K562 (cell line): ENCODE measurements at regions not wholly inside any gene's neighbourhood (a gene's known extent, or its start where the extent isn't known, plus 50 kb on each side); places are given as distances from the start of the nearest gene placed in this dataset.
"Not testable (repeated sequence)": the region's sequence is repeated elsewhere in the genome, so short reads cannot be mapped to it uniquely, and the experiment has no call there.

ENCODE experiments used
- ATAC-seq: fragments of 200-7000 bp; cut with Tn5 transposase; 3 replicates; pipeline ENCODE4 v1.9.1; 2020; ENCODE audit warnings: moderate library complexity
- BruUV-seq: library from RNA; stranded (reverse); fragments of 400-500 nt; replicated peaks from 2 replicates; lab custom pipeline; 2021; lab: Mats Ljungman, UMichigan
- CTCF ChIA-PET: fragments of 300-600 bp; formaldehyde crosslinking; extraction: SDS; loops from one replicate; lab custom pipeline; 2021; ENCODE audit warnings: low intra/inter-chr PET ratio; lab: Yijun Ruan, JAX
- POLR2A ChIA-PET: fragments of 300-600, 350-650 bp; sonication (Branson Sonifier 250); formaldehyde crosslinking; extraction: SDS; loops from one replicate; lab custom pipeline; 2021; ENCODE audit warnings: antibody characterized with exemption, inconsistent platforms; lab: Yijun Ruan, JAX
- DNase-seq, 4 experiments: peaks; one replicate each; pipeline versions ENCODE4 v3.0.0 to v3.0.0-alpha.2; 2011 to 2018; ENCODE audit warnings: low spot score in 3 of 4, mixed read lengths in 3 of 4; ENCODE audit errors: extremely low read depth in 1 of 4
- FAIRE-seq: peaks from 2 replicates; lab custom pipeline; 2011; peaks lifted over from hg19 to GRCh38; lab: Jason Lieb, UNC
- H2AFZ ChIP-seq: 2 replicates; pipeline ENCODE4 v1.6.0; 2011; ENCODE audit warnings: low read depth, low read length, control low read depth, inconsistent platforms
- H3K27ac ChIP-seq: fragments of 200-600 bp; 3 replicates; pipeline ENCODE4 v1.8.0; 2011; ENCODE audit warnings: low read depth, mild to moderate bottlenecking, control low read depth, inconsistent platforms, low read length, moderate library complexity, mixed read lengths; ENCODE audit errors: extremely low read depth
- H3K27me3 ChIP-seq, 2 experiments: fragments of 300-600 bp in 1 of 2; 2 replicates in 1 of 2; 3 replicates in 1 of 2; pipeline versions ENCODE4 v1.6.0 to v1.8.0; 2011; ENCODE audit warnings: inconsistent platforms in 2 of 2, low read length in 2 of 2, mild to moderate bottlenecking in 1 of 2, mixed read lengths in 1 of 2, moderate library complexity in 1 of 2; ENCODE audit not compliant: control insufficient read depth in 2 of 2, insufficient read depth in 2 of 2
- H3K36me3 ChIP-seq: fragments of 300-600 bp; 3 replicates; pipeline ENCODE4 v1.8.0; 2011; ENCODE audit warnings: mild to moderate bottlenecking, low read length, inconsistent platforms; ENCODE audit not compliant: control insufficient read depth, insufficient read depth
- H3K4me1 ChIP-seq, 2 experiments: fragments of 200-600 bp in 1 of 2; replicated peaks in 1 of 2; 2 replicates in 1 of 2; 3 replicates in 1 of 2; pipeline versions ENCODE4 v1.5.1 to v1.8.0; 2011; ENCODE audit warnings: inconsistent platforms in 2 of 2, low read length in 2 of 2, mild to moderate bottlenecking in 1 of 2, mixed read lengths in 1 of 2, moderate library complexity in 1 of 2; ENCODE audit not compliant: control insufficient read depth in 2 of 2, insufficient read depth in 2 of 2
- H3K4me2 ChIP-seq: 2 replicates; pipeline ENCODE4 v1.6.1; 2011; ENCODE audit warnings: low read length, control low read depth, inconsistent platforms, mixed read lengths; ENCODE audit not compliant: insufficient read depth
- H3K4me3 ChIP-seq: fragments of 200-600 bp; sonication (generic), shearing (Covaris generic); 2 replicates; pipeline ENCODE4 v1.5.1; 2016; ENCODE audit warnings: control low read depth, inconsistent platforms
- H3K79me2 ChIP-seq: fragments of 200-600 bp; 3 replicates; pipeline ENCODE4 v1.8.0; 2011; ENCODE audit warnings: low read length, inconsistent platforms; ENCODE audit not compliant: control insufficient read depth, insufficient read depth
- H3K9ac ChIP-seq, 2 experiments: 2 replicates each; pipeline versions ENCODE4 v1.6.0 to v1.6.1; 2011; ENCODE audit warnings: low read depth in 2 of 2, low read length in 2 of 2, control low read depth in 1 of 2, inconsistent platforms in 1 of 2, mild to moderate bottlenecking in 1 of 2, mixed read lengths in 1 of 2; ENCODE audit not compliant: insufficient read depth in 1 of 2
- H3K9me1 ChIP-seq: one replicate; pipeline ENCODE4 v1.6.0; 2011; ENCODE audit warnings: inconsistent platforms, mild to moderate bottlenecking, low read length, moderate library complexity; ENCODE audit not compliant: control insufficient read depth, insufficient read depth
- H3K9me3 ChIP-seq: replicated peaks from 2 replicates; pipeline ENCODE4 v1.5.1; 2011; ENCODE audit warnings: low read depth, low read length, inconsistent platforms; ENCODE audit not compliant: control insufficient read depth, insufficient read depth
- H4K20me1 ChIP-seq: replicated peaks from 2 replicates; pipeline ENCODE4 v1.6.1; 2011; ENCODE audit warnings: low read length, inconsistent platforms, mixed read lengths; ENCODE audit not compliant: control insufficient read depth, insufficient read depth
- DPF2 ChIP-seq: fragments of 450-650 bp; IDR thresholded peaks from 2 replicates; pipeline ENCODE4 v1.6.1; 2016
- EZH2 ChIP-seq: IDR thresholded peaks from 2 replicates; pipeline ENCODE4 v1.6.1; 2012; ENCODE audit warnings: low read depth, mild to moderate bottlenecking, inconsistent platforms, low read length, borderline replicate concordance
- NFE2 ChIP-seq: IDR thresholded peaks from 2 replicates; pipeline ENCODE4 v1.6.1; 2014; ENCODE audit warnings: antibody characterized with exemption, low read depth
- RFX1 ChIP-seq: fragments of 450-650 bp; IDR thresholded peaks from 2 replicates; pipeline ENCODE4 v1.6.1; 2016; ENCODE audit warnings: mild to moderate bottlenecking, moderate library complexity
- RNF219 ChIP-seq: fragments of 250-450 bp; sonication (Bioruptor Pico); IDR thresholded peaks from 2 replicates; pipeline ENCODE4 v1.5.0; 2022; ENCODE audit warnings: mild to moderate bottlenecking
- ZNF121 ChIP-seq: sonication (generic); formaldehyde crosslinking; conservative IDR thresholded peaks from 2 replicates; pipeline ENCODE4 v1.8.0; 2022; ENCODE audit warnings: missing genetic modification reagents
- ZNF589 ChIP-seq: fragments of 200-800 bp; sonication (Bioruptor generic); IDR thresholded peaks from 2 replicates; pipeline ENCODE4 v1.6.1; 2016; ENCODE audit warnings: low read depth, missing genetic modification characterization, missing compliant biosample characterization
- WGBS: fragments of 100-300 bp; shearing (Covaris generic); methylation state at CpG from one replicate; pipeline ENCODE4 v1.1.6; 2016; ENCODE audit warnings: low coverage, mixed read lengths; ENCODE audit not compliant: insufficient coverage; ENCODE audit errors: missing lambda C conversion rate; 5-methylcytosine and 5-hydroxymethylcytosine counted together
- in situ Hi-C: fragments of 300-500 bp; cut with MboI; formaldehyde crosslinking; loops from 4 replicates; pipeline ENCODE4 v1.15.0; 2018; ENCODE audit warnings: inconsistent platforms, mixed read lengths
- intact Hi-C: fragments of 100-400 bp; cut with micrococcal nuclease; formaldehyde crosslinking; loops from 2 replicates; pipeline ENCODE4 v1.14.2; 2022

GRCh38 chr9:17075758-17076485 lies 58.9 kb upstream of the CNTLN start (continued):
- TF ChIP-seq RNF219 (CRISPR knock-in tag): no peak

GRCh38 chr9:17075146-17075757 lies 59.6 kb upstream of the CNTLN start:
- Histone ChIP-seq H3K4me1 (no peaks in the 10 kb centered on the region), H4K20me1 (no peaks in the 10 kb centered on the region), H3K9me1 (no peaks in the 10 kb centered on the region), H3K27me3 (no peaks in the 10 kb centered on the region), H2AFZ (no peak overlapping the region), H3K27ac (no peak overlapping the region), H3K79me2 (no peaks in the 10 kb centered on the region), H3K4me3 (no peak overlapping the region), H3K9ac (no peak overlapping the region), H3K36me3 (no peaks in the 10 kb centered on the region), H3K4me2 (no peak overlapping the region), H3K9me3 (no peaks in the 10 kb centered on the region)
- 0% methylated on average over 2 of the region's 4 CpGs for WGBS
- POLR2A ChIA-PET: no interaction called here
- DNase-seq (no peak), FAIRE-seq (no peak), ATAC-seq (no peak)
- BruUV-seq: no TSS peak
- CTCF ChIA-PET: no interaction called here
- in situ Hi-C loops (no loop called here), intact Hi-C loops (no loop called here)
- TF ChIP-seq EZH2 (no peak), ZNF121 (CRISPR knock-in tag) (no peak), DPF2 (no peak), NFE2 (no peak), RFX1 (no peak), ZNF589 (no peak)

- POLR2A ChIA-PET, H3K4me1 ChIP-seq, H3K9me1 ChIP-seq, DNase-seq, H3K9me3 ChIP-seq, H3K36me3 ChIP-seq, H3K4me2 ChIP-seq, ATAC-seq, BruUV-seq, in situ Hi-C loops, H3K79me2 ChIP-seq, H3K27me3 ChIP-seq, CTCF ChIA-PET, H3K4me3 ChIP-seq, H2AFZ ChIP-seq, H3K27ac ChIP-seq, FAIRE-seq, H4K20me1 ChIP-seq, H3K9ac ChIP-seq: not testable (repeated sequence)
- WGBS: 0% methylated on average over 2 of the region's 22 CpGs
- intact Hi-C loops: loop anchor here (5.0 kb wide), 1 partner anchor 305 kb away; no protein-coding TSS in a partner anchor
Observed at GRCh38 chr9:17072563-17072962, 62.3 kb upstream of the CNTLN start.
